KMS-11 (cell line): ENCODE measurements at regions not wholly inside any gene's neighbourhood (a gene's known extent, or its start where the extent isn't known, plus 50 kb on each side); places are given as distances from the start of the nearest gene placed in this dataset.

ENCODE experiments used
- H2AFZ ChIP-seq: fragments of 200-600 bp; sonication (generic); 2 replicates; pipeline ENCODE4 v1.6.1; 2016; ENCODE audit warnings: antibody characterized with exemption, mixed run types, low read depth
- H3K27ac ChIP-seq: fragments of 200-600 bp; sonication (generic); 2 replicates; pipeline ENCODE4 v1.6.1; 2016; ENCODE audit warnings: mild to moderate bottlenecking, mixed run types
- H3K27me3 ChIP-seq: fragments of 200-600 bp; sonication (generic); 2 replicates; pipeline ENCODE4 v1.6.1; 2017; ENCODE audit warnings: mild to moderate bottlenecking, low read depth, mixed run types, moderate library complexity; ENCODE audit not compliant: insufficient read depth
- H3K36me3 ChIP-seq: fragments of 200-600 bp; sonication (generic); 2 replicates; pipeline ENCODE4 v1.6.1; 2017; ENCODE audit warnings: mild to moderate bottlenecking, mixed run types; ENCODE audit not compliant: insufficient read depth
- H3K4me1 ChIP-seq: fragments of 200-600 bp; sonication (generic); 2 replicates; pipeline ENCODE4 v1.6.1; 2016; ENCODE audit warnings: mild to moderate bottlenecking, low read depth, mixed run types; ENCODE audit not compliant: poor library complexity, severe bottlenecking
- H3K4me2 ChIP-seq: fragments of 200-600 bp; sonication (generic); 2 replicates; pipeline ENCODE4 v1.7.0; 2016; ENCODE audit warnings: mild to moderate bottlenecking, mixed run types
- H3K4me3 ChIP-seq: fragments of 200-600 bp; sonication (generic); IDR thresholded peaks from 2 replicates; pipeline ENCODE4 v1.6.1; 2017; ENCODE audit warnings: low read depth, low read length, mixed read lengths; ENCODE audit not compliant: insufficient read depth
- H3K79me2 ChIP-seq: fragments of 200-600 bp; sonication (generic); 2 replicates; pipeline ENCODE4 v1.6.1; 2016; ENCODE audit warnings: low read depth, mixed run types; ENCODE audit not compliant: insufficient read depth
- H3K9ac ChIP-seq: fragments of 200-600 bp; sonication (generic); 2 replicates; pipeline ENCODE4 v1.6.1; 2016; ENCODE audit warnings: mild to moderate bottlenecking, mixed run types
- H4K20me1 ChIP-seq: fragments of 200-600 bp; sonication (generic); 2 replicates; pipeline ENCODE4 v1.6.1; 2016; ENCODE audit warnings: mild to moderate bottlenecking, mixed run types; ENCODE audit not compliant: insufficient read depth
- CTCF ChIP-seq: fragments of 200-600 bp; sonication (generic); conservative IDR thresholded peaks from 2 replicates; pipeline ENCODE4 v1.6.1; 2017; ENCODE audit warnings: low read depth, mild to moderate bottlenecking, antibody characterized with exemption, low read length, moderate library complexity, mixed read lengths

- Histone ChIP-seq H3K9ac (no peak overlapping the region), H2AFZ (no peak overlapping the region), H3K79me2 (no peaks in the 10 kb centered on the region), H3K27me3 (no peaks in the 10 kb centered on the region), H4K20me1 (no peaks in the 10 kb centered on the region), H3K27ac (no peak overlapping the region), H3K36me3 (no peaks in the 10 kb centered on the region), H3K4me2 (no peak overlapping the region), H3K4me3 (no peak overlapping the region), H3K4me1 (no peaks in the 10 kb centered on the region)
- no peak for TF ChIP-seq CTCF
These were observed 202.4 kb downstream of the CDH26 start for GRCh38 chr20:60160451-60161145.

GRCh38 chr20:60167812-60168211, 209.6 kb downstream of the CDH26 start:
- Histone ChIP-seq H2AFZ (no peak overlapping the region), H3K4me1 (no peaks in the 10 kb centered on the region), H3K4me3 (no peak overlapping the region), H3K27ac (no peak overlapping the region), H3K9ac (no peak overlapping the region), H3K79me2 (no peaks in the 10 kb centered on the region), H3K27me3 (no peaks in the 10 kb centered on the region), H3K36me3 (no peaks in the 10 kb centered on the region), H3K4me2 (no peak overlapping the region), H4K20me1 (no peaks in the 10 kb centered on the region)
- no peak for TF ChIP-seq CTCF

- H3K27ac ChIP-seq: no peak overlapping the region
- H3K4me1 ChIP-seq: no peaks in the 10 kb centered on the region
- no peak overlapping the region for H3K4me2 ChIP-seq
- H3K36me3 ChIP-seq: no peaks in the 10 kb centered on the region
- H2AFZ ChIP-seq: no peak overlapping the region
- H3K9ac ChIP-seq: no peak overlapping the region
- no peak for TF ChIP-seq CTCF
- H3K27me3 ChIP-seq: no peaks in the 10 kb centered on the region
- no peaks in the 10 kb centered on the region for H4K20me1 ChIP-seq
- H3K4me3 ChIP-seq: no peak overlapping the region
- H3K79me2 ChIP-seq: no peaks in the 10 kb centered on the region
These were observed 210.7 kb downstream of the CDH26 start for GRCh38 chr20:60168963-60169362.

GRCh38 chr20:60170116-60170515, 211.9 kb downstream of the CDH26 start:
- Histone ChIP-seq H3K36me3 (no peaks in the 10 kb centered on the region), H3K27ac (no peak overlapping the region), H3K9ac (no peak overlapping the region), H3K4me1 (no peaks in the 10 kb centered on the region), H3K27me3 (no peaks in the 10 kb centered on the region), H3K4me2 (no peak overlapping the region), H3K79me2 (no peaks in the 10 kb centered on the region), H4K20me1 (no peaks in the 10 kb centered on the region), H2AFZ (no peak overlapping the region), H3K4me3 (no peak overlapping the region)
- TF ChIP-seq CTCF: no peak
